H9 (cell line): ENCODE measurements at regions not wholly inside any gene's neighbourhood (a gene's known extent, or its start where the extent isn't known, plus 50 kb on each side); places are given as distances from the start of the nearest gene placed in this dataset.

ENCODE experiments used
- DNase-seq: peaks from one replicate; pipeline ENCODE4 v3.0.0-alpha.2; 2017
- H2AFZ ChIP-seq: one replicate; pipeline ENCODE4 v1.6.1; 2013; ENCODE audit warnings: mild to moderate bottlenecking, low read length, control low read depth, moderate library complexity
- H2AK5ac ChIP-seq: 2 replicates; pipeline ENCODE4 v1.6.1; 2013; ENCODE audit warnings: low read length, control low read depth, mixed read lengths; ENCODE audit not compliant: insufficient read length
- H2BK120ac ChIP-seq: one replicate; pipeline ENCODE4 v1.6.1; 2013; ENCODE audit warnings: low read depth, mild to moderate bottlenecking, low read length, control low read depth, inconsistent platforms; ENCODE audit not compliant: poor library complexity, severe bottlenecking
- H2BK12ac ChIP-seq: 2 replicates; pipeline ENCODE4 v1.6.1; 2013; ENCODE audit warnings: low read length, control low read depth, mixed read lengths, low read depth; ENCODE audit not compliant: insufficient read length
- H2BK15ac ChIP-seq: 2 replicates; pipeline ENCODE4 v1.6.1; 2013; ENCODE audit warnings: low read depth, low read length, control low read depth
- H2BK20ac ChIP-seq: one replicate; pipeline ENCODE4 v1.6.1; 2013; ENCODE audit warnings: low read depth, mild to moderate bottlenecking, low read length, control low read depth, inconsistent platforms; ENCODE audit not compliant: poor library complexity, severe bottlenecking
- H2BK5ac ChIP-seq: 2 replicates; pipeline ENCODE4 v1.6.1; 2013; ENCODE audit warnings: low read length, control low read depth, mixed read lengths; ENCODE audit not compliant: insufficient read length
- H3K14ac ChIP-seq: 2 replicates; pipeline ENCODE4 v1.6.1; 2013; ENCODE audit warnings: low read length, control low read depth; ENCODE audit not compliant: insufficient read depth
- H3K18ac ChIP-seq: 2 replicates; pipeline ENCODE4 v1.6.1; 2013; ENCODE audit warnings: low read depth, mild to moderate bottlenecking, mixed read lengths, low read length, control low read depth; ENCODE audit not compliant: insufficient read length
- H3K23ac ChIP-seq: 2 replicates; pipeline ENCODE4 v1.6.1; 2013; ENCODE audit warnings: low read length, control low read depth, mixed read lengths, low read depth; ENCODE audit not compliant: insufficient read length
- H3K23me2 ChIP-seq: 2 replicates; pipeline ENCODE4 v1.6.1; 2013; ENCODE audit warnings: low read depth, mild to moderate bottlenecking, mixed read lengths, low read length, control low read depth; ENCODE audit not compliant: insufficient read length, poor library complexity, severe bottlenecking
- H3K27ac ChIP-seq: 2 replicates; pipeline ENCODE4 v1.5.1; 2013; ENCODE audit warnings: low read length, control low read depth, mixed read lengths, low read depth; ENCODE audit not compliant: insufficient read length
- H3K27me3 ChIP-seq: 2 replicates; pipeline ENCODE4 v1.6.1; 2013; ENCODE audit warnings: low read length, control low read depth, inconsistent platforms; ENCODE audit not compliant: insufficient read depth
- H3K4ac ChIP-seq: 2 replicates; pipeline ENCODE4 v1.6.1; 2013; ENCODE audit warnings: low read depth, mild to moderate bottlenecking, control low read depth, inconsistent platforms, low read length, moderate library complexity
- H3K4me1 ChIP-seq: 2 replicates; pipeline ENCODE4 v1.6.1; 2013; ENCODE audit warnings: low read length, control low read depth, inconsistent platforms; ENCODE audit not compliant: insufficient read depth
- H3K4me2 ChIP-seq: 2 replicates; pipeline ENCODE4 v1.6.1; 2013; ENCODE audit warnings: low read length, control low read depth, mixed read lengths; ENCODE audit not compliant: insufficient read length, insufficient read depth
- H3K56ac ChIP-seq: 2 replicates; pipeline ENCODE4 v1.6.1; 2013; ENCODE audit warnings: low read depth, mild to moderate bottlenecking, mixed read lengths, low read length, control low read depth; ENCODE audit not compliant: insufficient read length
- H3K79me1 ChIP-seq: 2 replicates; pipeline ENCODE4 v1.6.1; 2013; ENCODE audit warnings: low read depth, mild to moderate bottlenecking, moderate library complexity, low read length, control low read depth, inconsistent platforms; ENCODE audit not compliant: insufficient read depth, poor library complexity, severe bottlenecking
- H3K79me2 ChIP-seq: 2 replicates; pipeline ENCODE4 v1.6.1; 2013; ENCODE audit warnings: low read length, control low read depth, inconsistent platforms; ENCODE audit not compliant: insufficient read depth
- H3K9ac ChIP-seq: 2 replicates; pipeline ENCODE4 v1.6.1; 2013; ENCODE audit warnings: low read length, control low read depth, mixed read lengths; ENCODE audit not compliant: insufficient read length; ENCODE audit errors: extremely low read depth
- H3K9me3 ChIP-seq: one replicate; pipeline ENCODE4 v1.6.1; 2013; ENCODE audit warnings: low read depth, low read length, inconsistent platforms; ENCODE audit not compliant: control insufficient read depth
- H3T11ph ChIP-seq: one replicate; pipeline ENCODE4 v1.6.1; 2013; ENCODE audit warnings: mild to moderate bottlenecking, low read length, control low read depth, inconsistent platforms
- H4K20me1 ChIP-seq: one replicate; pipeline ENCODE4 v1.6.1; 2013; ENCODE audit not compliant: control insufficient read depth, insufficient read length, insufficient read depth
- H4K5ac ChIP-seq: 2 replicates; pipeline ENCODE4 v1.6.1; 2013; ENCODE audit warnings: low read depth, mild to moderate bottlenecking, mixed read lengths, low read length, control low read depth; ENCODE audit not compliant: insufficient read length
- H4K8ac ChIP-seq: replicated peaks from 2 replicates; pipeline ENCODE4 v1.6.1; 2013; ENCODE audit warnings: low read length, control low read depth, mixed read lengths, low read depth; ENCODE audit not compliant: insufficient read length
- H4K91ac ChIP-seq: 2 replicates; pipeline ENCODE4 v1.6.1; 2013; ENCODE audit warnings: low read depth, mild to moderate bottlenecking, moderate library complexity, mixed read lengths, low read length, control low read depth; ENCODE audit not compliant: insufficient read length
- H3K27ac Mint-ChIP-seq, 3 experiments: 2 replicates in 2 of 3; 3 replicates in 1 of 3; pipeline ENCODE4 v1.8.0; 2020 to 2021; ENCODE audit warnings: mixed read lengths in 3 of 3, mild to moderate bottlenecking in 1 of 3, moderate library complexity in 1 of 3
- H3K27me3 Mint-ChIP-seq: 2 replicates; pipeline ENCODE4 v1.8.0; 2021; ENCODE audit warnings: low read depth, mild to moderate bottlenecking, moderate library complexity, mixed read lengths
- H3K36me3 Mint-ChIP-seq, 3 experiments: 2 replicates in 2 of 3; 3 replicates in 1 of 3; pipeline ENCODE4 v1.8.0; 2020 to 2021; ENCODE audit warnings: low read depth in 3 of 3, mixed read lengths in 3 of 3; ENCODE audit not compliant: insufficient read depth in 1 of 3
- H3K4me1 Mint-ChIP-seq, 2 experiments: 2 replicates each; pipeline ENCODE4 v1.8.0; 2020; ENCODE audit warnings: mixed read lengths in 2 of 2
- H3K4me3 Mint-ChIP-seq, 2 experiments: 2 replicates in 1 of 2; 3 replicates in 1 of 2; pipeline ENCODE4 v1.8.0; 2020 to 2021; ENCODE audit warnings: mild to moderate bottlenecking in 2 of 2, mixed read lengths in 2 of 2, moderate library complexity in 1 of 2
- H3K9me3 Mint-ChIP-seq, 2 experiments: 2 replicates in 1 of 2; 3 replicates in 1 of 2; pipeline ENCODE4 v1.8.0; 2020; ENCODE audit warnings: mild to moderate bottlenecking in 2 of 2, mixed read lengths in 2 of 2, moderate library complexity in 1 of 2
- CTCF ChIP-seq: fragments of 200-600 bp; sonication (generic); conservative IDR thresholded peaks from 3 replicates; pipeline ENCODE4 v1.8.0; 2021; ENCODE audit warnings: antibody characterized with exemption, mild to moderate bottlenecking
- WGBS: extraction: QIAGEN DNeasy Blood & Tissue Kit; methylation state at CpG from one replicate; pipeline ENCODE4 v1.1.7; 2013; ENCODE audit warnings: missing lambda C conversion rate, low lambda C conversion rate, mixed read lengths; ENCODE audit not compliant: insufficient read length; ENCODE audit errors: extremely low coverage; 5-methylcytosine and 5-hydroxymethylcytosine counted together

- Histone ChIP-seq H3K79me1 (no peaks in the 10 kb centered on the region), H3K4me2 (no peak overlapping the region), H2AK5ac (no peak overlapping the region), H3K23me2 (no peaks in the 10 kb centered on the region), H3K27ac (no peak overlapping the region), H3K14ac (no peak overlapping the region), H3K79me2 (no peaks in the 10 kb centered on the region), H2BK5ac (no peak overlapping the region), H3T11ph (no peak overlapping the region), H4K91ac (no peak overlapping the region), H3K9me3 (no peaks in the 10 kb centered on the region), H3K4ac (no peak overlapping the region), H4K8ac (no peak overlapping the region), H2BK12ac (no peak overlapping the region), H2AFZ (no peak overlapping the region), H4K20me1 (no peaks in the 10 kb centered on the region), H4K5ac (no peak overlapping the region), H2BK15ac (no peak overlapping the region), H2BK120ac (no peak overlapping the region), H2BK20ac (no peak overlapping the region), H3K18ac (no peak overlapping the region), H3K27me3 (no peaks in the 10 kb centered on the region), H3K56ac (no peak overlapping the region), H3K9ac (no peak overlapping the region), H3K23ac (no peak overlapping the region), H3K4me1 (no peaks in the 10 kb centered on the region)
- Mint-ChIP-seq H3K4me1 (peaks cover 9% of the 10 kb centered on the region in 2 experiments), H3K36me3 (0 out of 7 replicates have a peak, but pooled peaks cover 0 to 2% (median 0%) of the 10 kb centered on the region in 3 experiments), H3K9me3 (no peaks in the 10 kb centered on the region), H3K27me3 (no peaks in the 10 kb centered on the region), H3K4me3 (no peak overlapping the region), H3K27ac (peak overlapping the region in 1 of 3 experiments; percentile 17; a peak in 2 of 7 replicates)
- TF ChIP-seq CTCF: no peak
- no CpG with 5 or more reads among the region's 2 CpGs for WGBS
- no peak for DNase-seq
Observed at GRCh38 chr3:106731230-106731629, 646.0 kb upstream of the CCDC54 start.
